GM06990 (cell line): ENCODE measurements at regions not wholly inside any gene's neighbourhood (a gene's known extent, or its start where the extent isn't known, plus 50 kb on each side); places are given as distances from the start of the nearest gene placed in this dataset.

Experiments
- DNase-seq: peaks from one replicate; pipeline ENCODE4 v3.0.0-alpha.2; 2011; ENCODE audit not compliant: insufficient read length; ENCODE audit errors: extremely low read depth
- H3K27me3 ChIP-seq: replicated peaks from 2 replicates; pipeline ENCODE4 v1.6.0; 2011; ENCODE audit warnings: low read length; ENCODE audit not compliant: control insufficient read depth, insufficient read depth
- H3K36me3 ChIP-seq: 2 replicates; pipeline ENCODE4 v1.5.1; 2011; ENCODE audit warnings: low read length; ENCODE audit not compliant: control insufficient read depth, insufficient read depth
- H3K4me3 ChIP-seq: replicated peaks from 2 replicates; pipeline ENCODE4 v1.5.1; 2011; ENCODE audit warnings: low read depth, mild to moderate bottlenecking, control low read depth, low read length
- TF ChIP-seq, protein P1 (sequence below): IDR thresholded peaks from 2 replicates; pipeline ENCODE4 v1.5.1; 2011; ENCODE audit warnings: low read length, control low read depth, mild to moderate bottlenecking, inconsistent platforms; ENCODE audit not compliant: insufficient read depth, poor library complexity, severe bottlenecking

DNA sequence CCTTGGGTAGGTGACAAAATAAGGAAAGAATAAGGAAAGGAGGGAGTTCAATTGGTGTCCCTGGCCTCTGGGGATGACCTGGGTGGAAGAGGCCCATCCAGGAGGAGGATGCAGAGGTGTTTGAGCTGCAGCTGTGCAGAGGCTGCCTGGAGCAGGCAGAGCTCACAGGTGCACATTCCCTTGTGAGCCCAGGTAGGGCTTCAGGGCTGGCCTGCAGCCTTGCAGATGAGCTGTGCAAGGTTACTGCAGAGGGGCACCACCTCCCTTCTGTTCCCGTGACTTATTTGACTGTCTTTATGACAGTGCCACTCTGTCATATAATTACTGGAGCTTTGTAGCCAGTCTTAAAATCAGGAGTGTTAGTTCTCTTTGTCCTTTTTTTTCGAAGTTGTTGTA, 263.2 kb upstream of the HS6ST1 start:
- no peaks in the 10 kb centered on the region for H3K27me3 ChIP-seq
- no peak for DNase-seq
- TF ChIP-seq, protein P1, sequence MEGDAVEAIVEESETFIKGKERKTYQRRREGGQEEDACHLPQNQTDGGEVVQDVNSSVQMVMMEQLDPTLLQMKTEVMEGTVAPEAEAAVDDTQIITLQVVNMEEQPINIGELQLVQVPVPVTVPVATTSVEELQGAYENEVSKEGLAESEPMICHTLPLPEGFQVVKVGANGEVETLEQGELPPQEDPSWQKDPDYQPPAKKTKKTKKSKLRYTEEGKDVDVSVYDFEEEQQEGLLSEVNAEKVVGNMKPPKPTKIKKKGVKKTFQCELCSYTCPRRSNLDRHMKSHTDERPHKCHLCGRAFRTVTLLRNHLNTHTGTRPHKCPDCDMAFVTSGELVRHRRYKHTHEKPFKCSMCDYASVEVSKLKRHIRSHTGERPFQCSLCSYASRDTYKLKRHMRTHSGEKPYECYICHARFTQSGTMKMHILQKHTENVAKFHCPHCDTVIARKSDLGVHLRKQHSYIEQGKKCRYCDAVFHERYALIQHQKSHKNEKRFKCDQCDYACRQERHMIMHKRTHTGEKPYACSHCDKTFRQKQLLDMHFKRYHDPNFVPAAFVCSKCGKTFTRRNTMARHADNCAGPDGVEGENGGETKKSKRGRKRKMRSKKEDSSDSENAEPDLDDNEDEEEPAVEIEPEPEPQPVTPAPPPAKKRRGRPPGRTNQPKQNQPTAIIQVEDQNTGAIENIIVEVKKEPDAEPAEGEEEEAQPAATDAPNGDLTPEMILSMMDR: no peak

DNA sequence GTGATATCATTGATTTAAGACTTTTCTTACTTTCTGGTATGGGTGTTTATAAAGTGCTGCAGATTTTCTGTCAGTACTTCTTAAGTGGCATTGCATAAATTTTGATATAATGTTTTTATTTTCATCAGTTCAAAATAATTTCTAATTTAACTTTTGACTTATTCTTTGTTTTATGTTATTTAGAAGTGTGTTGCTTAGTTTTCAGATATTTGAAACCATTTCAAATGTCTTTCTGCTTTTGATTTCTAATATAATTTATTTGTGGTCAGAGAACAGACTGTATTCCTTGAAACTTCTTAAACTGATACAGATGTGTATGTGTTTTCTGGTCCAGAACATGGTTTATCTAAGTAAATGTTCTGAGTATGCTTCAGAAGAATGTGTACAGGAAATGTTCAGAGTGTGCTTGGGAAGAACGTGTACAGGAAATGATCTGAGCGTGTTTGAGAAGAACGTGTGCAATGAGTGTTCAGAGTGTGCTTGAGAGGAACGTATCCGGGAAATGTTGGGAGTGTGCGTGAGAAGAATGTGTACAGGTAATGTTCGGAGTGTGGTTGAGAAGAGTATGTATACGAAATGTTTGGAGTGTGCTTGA, 265.7 kb upstream of the HS6ST1 start:
- Histone ChIP-seq H3K27me3 (no peaks in the 10 kb centered on the region), H3K4me3 (no peak overlapping the region), H3K36me3 (no peaks in the 10 kb centered on the region)
- DNase-seq: no peak
- TF ChIP-seq, protein P1: no peak

More for the DNA sequence above, 263.2 kb upstream of the HS6ST1 start:
- Histone ChIP-seq H3K36me3 (no peaks in the 10 kb centered on the region), H3K4me3 (no peak overlapping the region)

DNA sequence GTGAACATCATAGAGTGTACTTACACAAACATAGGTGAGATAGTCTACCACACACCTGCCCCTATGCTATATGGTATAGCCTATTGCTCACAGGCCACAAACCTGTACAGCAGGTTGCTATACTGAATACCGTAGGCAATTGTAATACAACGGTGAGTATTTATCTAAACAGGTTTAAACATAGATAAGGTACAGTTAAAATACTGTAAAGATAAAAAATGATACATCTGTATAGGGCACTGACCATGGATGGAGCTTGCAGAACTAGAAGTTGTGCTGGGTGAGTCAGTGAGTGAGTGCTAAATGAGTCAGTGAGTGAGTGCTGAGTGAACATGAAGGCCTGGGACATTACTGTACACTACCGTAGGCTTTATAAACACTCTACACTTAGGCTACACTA, 267.0 kb upstream of the HS6ST1 start:
- TF ChIP-seq, protein P1: no peak
- no peaks in the 10 kb centered on the region for H3K27me3 ChIP-seq
- H3K36me3 ChIP-seq: no peaks in the 10 kb centered on the region
- no peak overlapping the region for H3K4me3 ChIP-seq
- DNase-seq: no peak

DNA sequence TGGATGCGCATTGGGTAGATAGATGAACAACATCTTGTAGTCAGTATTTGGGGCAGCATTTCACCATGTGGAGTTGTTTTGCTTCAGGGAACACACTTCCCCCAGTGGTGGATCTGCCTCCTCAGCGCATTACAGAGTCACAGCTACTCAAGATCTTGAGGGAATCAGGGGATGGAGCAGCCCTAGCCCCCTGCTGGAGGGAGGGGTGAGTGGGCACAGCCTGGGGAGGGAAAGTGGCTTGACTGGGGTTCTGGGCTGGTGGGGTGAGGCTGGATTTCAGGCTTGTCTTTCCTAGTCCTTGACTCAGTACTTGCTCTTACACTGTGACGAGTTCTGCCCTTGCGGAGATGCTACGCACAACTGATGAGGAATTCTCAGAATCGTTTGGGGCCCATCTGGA, 271.0 kb upstream of the HS6ST1 start:
- no peaks in the 10 kb centered on the region for H3K36me3 ChIP-seq
- no peaks in the 10 kb centered on the region; the same call in none of the 2 replicates for H3K27me3 ChIP-seq
- H3K4me3 ChIP-seq: no peak overlapping the region
- TF ChIP-seq, protein P1: no peak
- DNase-seq: no peak

DNA sequence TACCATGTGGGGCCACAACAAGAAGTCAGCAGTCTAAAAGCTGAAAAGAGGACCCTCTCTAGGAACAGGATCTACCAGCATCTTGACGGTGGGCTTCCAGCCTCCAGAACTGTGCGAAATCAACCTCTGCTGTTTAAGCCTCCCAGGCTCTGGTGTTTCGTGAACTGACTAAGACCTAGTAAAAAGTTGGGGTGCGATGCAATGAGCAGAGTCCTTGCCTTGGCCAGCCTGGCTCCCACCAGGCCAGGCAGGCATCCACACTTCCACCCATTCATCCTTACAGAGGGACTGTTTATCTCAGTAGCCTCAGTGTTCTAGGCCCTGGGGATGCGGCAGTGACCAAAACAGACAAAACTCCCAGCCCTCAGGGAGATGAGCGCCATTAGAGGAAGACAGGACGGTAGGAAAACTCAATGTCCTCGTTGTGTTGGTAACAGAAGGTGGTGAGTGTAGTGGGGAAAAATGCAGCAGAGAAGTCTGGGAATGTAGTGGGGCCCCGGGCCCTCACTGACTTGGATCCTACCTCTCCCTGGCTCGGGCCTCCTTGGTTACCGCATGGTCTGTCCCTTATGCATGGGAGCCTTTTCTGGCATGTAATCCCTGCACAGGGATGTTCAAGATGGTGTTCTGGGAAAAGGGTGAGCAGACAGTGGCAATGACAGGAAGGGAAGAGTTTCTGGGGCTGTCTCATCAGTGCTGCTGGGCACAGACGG, 271.8 kb upstream of the HS6ST1 start:
- TF ChIP-seq, protein P1: no peak
- no peak for DNase-seq
- Histone ChIP-seq H3K36me3 (no peaks in the 10 kb centered on the region), H3K27me3 (no peaks in the 10 kb centered on the region; the same call in none of the 2 replicates), H3K4me3 (no peak overlapping the region)
